IPS-18a (cell line): ENCODE measurements at regions not wholly inside any gene's neighbourhood (a gene's known extent, or its start where the extent isn't known, plus 50 kb on each side); places are given as distances from the start of the nearest gene placed in this dataset.
"Not testable (repeated sequence)": the region's sequence is repeated elsewhere in the genome, so short reads cannot be mapped to it uniquely, and the experiment has no call there.

ENCODE experiments used
- H3K27ac ChIP-seq: one replicate; pipeline ENCODE4 v1.5.1; 2013; ENCODE audit warnings: low read length
- H3K27me3 ChIP-seq: one replicate; pipeline ENCODE4 v1.6.1; 2013; ENCODE audit warnings: mild to moderate bottlenecking, low read length; ENCODE audit not compliant: control insufficient read depth, insufficient read depth
- H3K36me3 ChIP-seq: one replicate; pipeline ENCODE4 v1.6.1; 2013; ENCODE audit warnings: low read depth, low read length; ENCODE audit not compliant: control insufficient read depth
- H3K4me1 ChIP-seq: one replicate; pipeline ENCODE4 v1.6.1; 2013; ENCODE audit warnings: low read depth, low read length; ENCODE audit not compliant: control insufficient read depth
- H3K4me3 ChIP-seq: one replicate; pipeline ENCODE4 v1.5.1; 2013; ENCODE audit warnings: low read length
- H3K9ac ChIP-seq: one replicate; pipeline ENCODE4 v1.6.1; 2013; ENCODE audit warnings: mild to moderate bottlenecking, low read length, moderate library complexity
- H3K9me3 ChIP-seq: one replicate; pipeline ENCODE4 v1.6.1; 2013; ENCODE audit warnings: low read depth, low read length; ENCODE audit not compliant: control insufficient read depth

DNA sequence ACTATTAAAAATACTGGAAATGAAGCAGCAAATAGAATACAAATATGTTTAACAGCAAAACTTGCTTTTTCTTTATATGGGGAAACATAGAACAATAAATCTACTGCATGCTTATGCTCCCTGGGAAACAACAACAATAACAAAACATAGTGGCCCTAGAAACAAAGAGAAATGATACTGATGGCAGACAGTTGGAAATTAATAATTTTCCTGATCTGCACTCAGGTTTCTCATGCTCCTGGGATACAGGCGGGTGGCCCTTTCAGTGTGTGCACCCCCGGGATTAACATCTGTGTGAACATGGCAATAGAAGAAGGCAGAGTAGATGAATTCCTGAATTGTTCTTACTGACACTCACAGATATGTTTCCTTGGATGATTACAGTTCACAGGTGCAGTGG lies 209.2 kb upstream of the TBX18 start:
- no peak overlapping the region for H3K27ac ChIP-seq
- H3K9me3 ChIP-seq, result no peaks in the 10 kb centered on the region
- no peak overlapping the region for H3K4me3 ChIP-seq
- no peaks in the 10 kb centered on the region for H3K27me3 ChIP-seq
- H3K36me3 ChIP-seq, result no peaks in the 10 kb centered on the region
- H3K9ac ChIP-seq, result no peak overlapping the region
- peaks cover 4% of the 10 kb centered on the region for H3K4me1 ChIP-seq

DNA sequence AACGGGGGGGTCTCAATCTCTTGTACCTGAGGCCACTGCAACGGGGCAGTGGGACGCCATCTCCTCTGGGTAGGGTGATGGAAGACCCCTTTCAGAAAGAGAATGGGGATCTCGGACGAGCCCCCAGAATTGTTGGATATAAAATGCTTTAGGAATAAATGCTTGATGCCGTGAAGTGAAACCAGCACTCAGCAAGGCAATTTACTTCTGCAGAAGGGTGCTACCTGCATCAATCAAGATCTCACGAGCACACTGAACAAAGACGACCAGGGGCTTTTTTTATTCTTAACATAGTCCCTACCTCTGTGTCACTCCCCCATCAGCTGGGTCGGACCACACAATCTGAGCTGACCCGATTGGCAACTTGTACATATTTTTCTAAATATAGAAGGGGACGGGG lies 203.6 kb upstream of the TBX18 start:
- Histone ChIP-seq H3K36me3 (no peaks in the 10 kb centered on the region), H3K9me3 (peaks cover 4% of the 10 kb centered on the region), H3K9ac (no peak overlapping the region), H3K27me3 (no peaks in the 10 kb centered on the region), H3K27ac (no peak overlapping the region), H3K4me3 (no peak overlapping the region), H3K4me1 (no peaks in the 10 kb centered on the region)

DNA sequence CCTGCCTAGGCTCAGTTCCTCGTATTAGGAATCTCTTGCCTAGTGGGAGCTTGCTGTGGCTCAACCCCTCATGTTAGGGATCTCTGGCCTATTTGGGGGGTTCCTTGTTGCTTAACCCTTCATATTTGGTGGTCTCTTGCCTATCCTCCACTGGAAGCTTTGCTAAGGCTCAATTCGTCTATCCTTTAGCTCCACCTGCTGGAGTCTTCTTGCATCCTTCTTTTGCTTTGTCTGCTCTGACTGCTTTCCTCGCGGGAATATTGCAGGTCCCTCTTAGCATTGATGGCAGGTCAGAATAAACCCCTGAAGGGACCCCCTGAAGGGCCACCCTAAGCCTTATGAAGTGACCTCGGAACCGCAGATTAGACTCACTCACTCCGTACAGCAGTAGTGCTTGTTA lies 203.0 kb upstream of the TBX18 start:
- Histone ChIP-seq H3K27ac (no peak overlapping the region), H3K4me3 (no peak overlapping the region), H3K27me3 (no peaks in the 10 kb centered on the region), H3K9ac (no peak overlapping the region), H3K4me1 (no peaks in the 10 kb centered on the region), H3K36me3 (no peaks in the 10 kb centered on the region), H3K9me3 (peaks cover 4% of the 10 kb centered on the region)

DNA sequence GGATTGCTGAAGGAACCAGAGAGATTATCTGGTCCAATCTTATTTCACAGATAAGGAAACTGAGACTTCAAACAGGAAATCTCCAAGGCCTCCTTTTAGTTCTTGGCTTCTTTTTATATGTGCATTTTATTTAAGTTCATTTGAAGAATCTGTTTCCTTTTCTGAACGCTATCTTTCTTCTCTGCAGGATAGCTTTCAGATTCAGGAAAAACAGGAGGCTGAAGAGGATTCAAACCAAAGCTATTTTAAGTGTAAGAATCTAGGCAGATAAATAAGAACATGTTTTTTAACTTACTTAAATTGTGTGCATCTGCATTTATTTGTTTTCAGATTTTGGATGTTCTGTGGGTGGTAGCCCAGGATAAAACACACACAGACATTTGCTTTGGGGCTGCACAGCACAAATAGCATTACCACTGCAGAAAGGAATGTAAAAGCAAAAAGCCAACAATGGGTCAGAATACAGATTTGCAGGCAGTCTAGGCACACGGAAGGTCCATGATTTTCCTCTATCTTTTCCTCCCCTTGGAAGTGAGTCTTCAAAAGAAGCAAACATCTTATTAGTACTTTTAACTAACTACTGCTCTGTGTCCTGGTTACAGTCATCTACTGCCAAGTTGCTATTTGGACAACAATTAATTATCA lies 188.8 kb upstream of the TBX18 start:
- H3K27me3 ChIP-seq, result no peaks in the 10 kb centered on the region
- no peaks in the 10 kb centered on the region for H3K36me3 ChIP-seq
- H3K9me3 ChIP-seq, result no peaks in the 10 kb centered on the region
- peaks cover 5% of the 10 kb centered on the region for H3K4me1 ChIP-seq
- no peak overlapping the region for H3K4me3 ChIP-seq
- H3K9ac ChIP-seq, result no peak overlapping the region
- H3K27ac ChIP-seq, result no peak overlapping the region

GRCh38 chr6:84944926-84945325 lies 180.5 kb upstream of the TBX18 start:
- H3K27me3 ChIP-seq, H3K27ac ChIP-seq, H3K4me3 ChIP-seq, H3K9ac ChIP-seq, H3K9me3 ChIP-seq, H3K36me3 ChIP-seq, H3K4me1 ChIP-seq: not testable (repeated sequence)

- Histone ChIP-seq H3K9ac (no peak overlapping the region), H3K9me3 (no peaks in the 10 kb centered on the region), H3K27me3 (no peaks in the 10 kb centered on the region), H3K27ac (no peak overlapping the region), H3K4me3 (no peak overlapping the region), H3K36me3 (no peaks in the 10 kb centered on the region), H3K4me1 (no peaks in the 10 kb centered on the region)
Observed at GRCh38 chr6:84943905-84944304, 179.5 kb upstream of the TBX18 start.

DNA sequence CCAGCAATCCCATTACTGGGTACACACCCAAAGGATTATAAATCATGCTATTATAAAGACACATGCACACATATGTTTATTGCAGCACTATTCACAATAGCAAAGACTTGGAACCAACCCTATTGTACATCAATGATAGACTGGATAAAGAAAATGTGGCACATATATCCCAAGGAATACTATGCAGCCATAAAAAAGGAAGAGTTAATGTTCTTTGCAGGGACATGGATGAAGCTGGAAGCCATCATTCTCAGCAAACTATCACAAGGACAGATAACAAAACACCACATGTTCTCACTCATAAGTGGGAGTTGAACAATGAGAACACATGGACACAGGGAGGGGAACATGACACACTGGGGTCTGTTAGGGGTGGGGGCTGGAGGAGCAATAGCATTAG lies 177.2 kb upstream of the TBX18 start:
- H3K4me3 ChIP-seq, H3K36me3 ChIP-seq, H3K9ac ChIP-seq, H3K27me3 ChIP-seq, H3K9me3 ChIP-seq, H3K4me1 ChIP-seq, H3K27ac ChIP-seq: not testable (repeated sequence)

DNA sequence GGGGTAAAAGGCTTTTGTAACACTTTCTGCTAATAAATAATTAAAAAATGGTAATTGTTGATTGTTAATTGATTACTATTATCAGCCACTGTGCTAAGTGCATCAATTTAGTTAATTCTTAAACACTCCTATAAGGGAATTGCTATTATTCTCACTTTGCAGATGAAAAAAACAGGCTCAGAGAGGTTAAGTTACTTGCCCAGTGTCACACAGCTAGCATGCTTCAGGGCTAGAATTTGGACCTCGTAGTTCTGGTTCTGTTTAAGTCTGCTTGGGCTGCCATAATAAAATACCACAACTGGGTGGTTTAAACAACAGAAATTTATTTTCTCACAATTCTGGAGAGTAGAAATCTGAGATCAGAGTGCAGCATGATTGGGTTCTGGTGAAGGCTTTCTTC lies 164.8 kb upstream of the TBX18 start:
- Histone ChIP-seq H3K36me3 (no peaks in the 10 kb centered on the region), H3K4me3 (no peak overlapping the region), H3K27me3 (no peaks in the 10 kb centered on the region), H3K9ac (no peak overlapping the region), H3K4me1 (no peaks in the 10 kb centered on the region), H3K9me3 (no peaks in the 10 kb centered on the region), H3K27ac (no peak overlapping the region)

DNA sequence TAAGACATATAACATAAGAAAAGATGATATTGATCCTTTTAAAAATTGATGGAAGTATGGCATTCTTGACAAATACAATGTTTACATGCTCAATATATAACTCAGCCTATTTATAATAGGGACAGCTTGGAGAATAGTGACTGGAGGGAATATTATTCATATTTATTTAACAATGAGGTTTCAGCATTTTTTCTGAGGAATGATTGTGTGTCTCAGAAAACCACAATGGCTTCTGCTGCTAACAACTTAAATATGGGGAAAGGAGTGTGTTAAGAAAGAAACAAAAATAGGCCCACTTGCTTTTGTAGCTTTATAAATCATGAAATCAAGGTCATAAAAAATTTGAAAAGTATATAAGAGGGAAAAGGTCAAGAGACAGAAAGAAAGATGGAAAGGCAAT lies 163.2 kb upstream of the TBX18 start:
- Histone ChIP-seq H3K27ac (no peak overlapping the region), H3K4me1 (no peaks in the 10 kb centered on the region), H3K9ac (no peak overlapping the region), H3K9me3 (no peaks in the 10 kb centered on the region), H3K4me3 (no peak overlapping the region), H3K36me3 (no peaks in the 10 kb centered on the region), H3K27me3 (no peaks in the 10 kb centered on the region)

- Histone ChIP-seq H3K27ac (no peak overlapping the region), H3K4me1 (no peaks in the 10 kb centered on the region), H3K9ac (no peak overlapping the region), H3K4me3 (no peak overlapping the region), H3K36me3 (no peaks in the 10 kb centered on the region), H3K27me3 (no peaks in the 10 kb centered on the region), H3K9me3 (no peaks in the 10 kb centered on the region)
Observed at GRCh38 chr6:84926189-84927155, 162.1 kb upstream of the TBX18 start.

DNA sequence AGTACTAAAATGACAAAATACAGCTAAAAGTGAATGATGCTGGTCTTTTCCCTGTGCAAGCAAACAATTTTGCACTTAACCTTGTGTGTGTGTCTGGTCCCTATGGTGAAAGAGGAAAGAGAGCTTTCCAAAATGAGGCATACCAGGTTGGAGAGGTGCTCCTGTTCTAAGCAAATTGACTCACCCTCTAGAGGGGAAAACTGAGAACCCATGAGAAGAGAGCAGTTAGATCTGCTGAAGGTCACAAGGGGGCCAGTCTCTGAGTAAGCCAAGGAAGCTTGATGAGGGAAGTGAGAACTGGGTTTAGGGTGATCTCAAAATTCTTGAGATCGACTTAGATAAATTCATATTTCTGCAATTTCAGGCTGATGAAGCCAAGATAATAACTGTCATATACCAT lies 157.5 kb upstream of the TBX18 start:
- no peaks in the 10 kb centered on the region for H3K36me3 ChIP-seq
- no peak overlapping the region for H3K27ac ChIP-seq
- no peaks in the 10 kb centered on the region for H3K4me1 ChIP-seq

DNA sequence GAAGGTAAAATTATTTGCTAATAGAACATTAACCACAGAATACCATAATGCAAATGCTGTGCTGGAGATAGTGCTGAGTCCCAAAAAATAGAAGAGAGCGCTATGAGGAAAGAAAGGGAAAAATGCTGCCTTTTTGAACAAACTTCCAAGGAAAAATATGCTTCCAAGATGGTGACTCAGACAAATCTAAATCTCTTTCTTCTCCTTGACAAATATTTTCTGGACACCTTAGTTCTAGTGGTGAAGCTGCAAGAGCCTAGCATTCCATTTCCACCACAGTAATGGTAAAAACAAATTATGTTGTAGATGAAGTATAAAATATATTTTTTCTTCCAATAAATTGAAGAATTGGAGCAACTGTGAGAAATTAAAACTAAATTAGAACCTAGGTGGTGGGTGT lies 155.6 kb upstream of the TBX18 start:
- Histone ChIP-seq H3K4me3 (no peak overlapping the region), H3K27ac (no peak overlapping the region), H3K4me1 (no peaks in the 10 kb centered on the region), H3K9ac (no peak overlapping the region), H3K9me3 (no peaks in the 10 kb centered on the region), H3K36me3 (no peaks in the 10 kb centered on the region), H3K27me3 (no peaks in the 10 kb centered on the region)

More for the DNA sequence above, 157.5 kb upstream of the TBX18 start:
- no peaks in the 10 kb centered on the region for H3K27me3 ChIP-seq
- no peak overlapping the region for H3K9ac ChIP-seq
- H3K9me3 ChIP-seq, result no peaks in the 10 kb centered on the region
- no peak overlapping the region for H3K4me3 ChIP-seq
